ENCODE measurements at regions not wholly inside any gene's neighbourhood (a gene's known extent, or its start where the extent isn't known, plus 50 kb on each side); places are given as distances from the start of the nearest gene placed in this dataset.

GRCh38 chr2:16404146-16404545 lies 261.5 kb downstream of the CYRIA start:
- H3K4me3 ChIP-seq (ENCODE audit: low read depth, low read length), result no peak overlapping the region
- no peak for DNase-seq (ENCODE audit: low read depth)
- H3K36me3 ChIP-seq (ENCODE audit: control insufficient read depth, insufficient read depth, low read length), result no peaks in the 10 kb centered on the region
- no peak for TF ChIP-seq CTCF (IDR thresholded peaks at IDR 0.05; ENCODE audit: insufficient read depth, low read length, severe bottlenecking)
- FAIRE-seq, result no peak
- H3K27me3 ChIP-seq (ENCODE audit: control insufficient read depth, insufficient read depth, low read length), result no peaks in the 10 kb centered on the region

- no peaks in the 10 kb centered on the region for H3K27me3 ChIP-seq (ENCODE audit: control insufficient read depth, insufficient read depth, low read length)
- FAIRE-seq, result no peak
These were observed 262.7 kb downstream of the CYRIA start for GRCh38 chr2:16402891-16403290.

GRCh38 chr2:16401761-16402300 lies 263.8 kb downstream of the CYRIA start:
- DNase-seq (ENCODE audit: low read depth), result no peak

More at GRCh38 chr2:16402891-16403290, 262.7 kb downstream of the CYRIA start:
- no peak for DNase-seq (ENCODE audit: low read depth)
- H3K4me3 ChIP-seq (ENCODE audit: low read depth, low read length), result no peak overlapping the region
- TF ChIP-seq CTCF (IDR thresholded peaks at IDR 0.05; ENCODE audit: insufficient read depth, low read length, severe bottlenecking), result no peak
- H3K36me3 ChIP-seq (ENCODE audit: control insufficient read depth, insufficient read depth, low read length), result no peaks in the 10 kb centered on the region

GRCh38 chr2:16400127-16400623 lies 265.5 kb downstream of the CYRIA start:
- TF ChIP-seq CTCF (IDR thresholded peaks at IDR 0.05; ENCODE audit: insufficient read depth, low read length, severe bottlenecking), result no peak
- Histone ChIP-seq H3K27me3 (ENCODE audit: control insufficient read depth, insufficient read depth, low read length) (no peaks in the 10 kb centered on the region), H3K4me3 (ENCODE audit: low read depth, low read length) (no peak overlapping the region), H3K36me3 (ENCODE audit: control insufficient read depth, insufficient read depth, low read length) (no peaks in the 10 kb centered on the region)
- FAIRE-seq (no peak), DNase-seq (ENCODE audit: low read depth) (no peak)

More at GRCh38 chr2:16401761-16402300, 263.8 kb downstream of the CYRIA start:
- Histone ChIP-seq H3K36me3 (ENCODE audit: control insufficient read depth, insufficient read depth, low read length) (no peaks in the 10 kb centered on the region), H3K27me3 (ENCODE audit: control insufficient read depth, insufficient read depth, low read length) (no peaks in the 10 kb centered on the region), H3K4me3 (ENCODE audit: low read depth, low read length) (no peak overlapping the region)
- TF ChIP-seq CTCF (IDR thresholded peaks at IDR 0.05; ENCODE audit: insufficient read depth, low read length, severe bottlenecking), result no peak
- no peak for FAIRE-seq

GRCh38 chr2:16398486-16399043 lies 267.1 kb downstream of the CYRIA start:
- no peak for FAIRE-seq
- DNase-seq (ENCODE audit: low read depth), result no peak
- no peaks in the 10 kb centered on the region for H3K36me3 ChIP-seq (ENCODE audit: control insufficient read depth, insufficient read depth, low read length)
- no peaks in the 10 kb centered on the region for H3K27me3 ChIP-seq (ENCODE audit: control insufficient read depth, insufficient read depth, low read length)
- no peak overlapping the region for H3K4me3 ChIP-seq (ENCODE audit: low read depth, low read length)
- TF ChIP-seq CTCF (IDR thresholded peaks at IDR 0.05; ENCODE audit: insufficient read depth, low read length, severe bottlenecking), result no peak
